K562 (cell line): ENCODE measurements at regions not wholly inside any gene's neighbourhood (a gene's known extent, or its start where the extent isn't known, plus 50 kb on each side); places are given as distances from the start of the nearest gene placed in this dataset.

Source experiments
- ATAC-seq: fragments of 200-7000 bp; cut with Tn5 transposase; 3 replicates; pipeline ENCODE4 v1.9.1; 2020; ENCODE audit warnings: moderate library complexity
- BruUV-seq: library from RNA; stranded (reverse); fragments of 400-500 nt; replicated peaks from 2 replicates; lab custom pipeline; 2021; lab: Mats Ljungman, UMichigan
- CTCF ChIA-PET: fragments of 300-600 bp; formaldehyde crosslinking; extraction: SDS; loops from one replicate; lab custom pipeline; 2021; ENCODE audit warnings: low intra/inter-chr PET ratio; lab: Yijun Ruan, JAX
- POLR2A ChIA-PET: fragments of 300-600, 350-650 bp; sonication (Branson Sonifier 250); formaldehyde crosslinking; extraction: SDS; loops from one replicate; lab custom pipeline; 2021; ENCODE audit warnings: antibody characterized with exemption, inconsistent platforms; lab: Yijun Ruan, JAX
- DNase-seq, 4 experiments: peaks; one replicate each; pipeline versions ENCODE4 v3.0.0 to v3.0.0-alpha.2; 2011 to 2018; ENCODE audit warnings: low spot score in 3 of 4, mixed read lengths in 3 of 4; ENCODE audit errors: extremely low read depth in 1 of 4
- FAIRE-seq: peaks from 2 replicates; lab custom pipeline; 2011; peaks lifted over from hg19 to GRCh38; lab: Jason Lieb, UNC
- H2AFZ ChIP-seq: 2 replicates; pipeline ENCODE4 v1.6.0; 2011; ENCODE audit warnings: low read depth, low read length, control low read depth, inconsistent platforms
- H3K27ac ChIP-seq: fragments of 200-600 bp; 3 replicates; pipeline ENCODE4 v1.8.0; 2011; ENCODE audit warnings: low read depth, mild to moderate bottlenecking, control low read depth, inconsistent platforms, low read length, moderate library complexity, mixed read lengths; ENCODE audit errors: extremely low read depth
- H3K27me3 ChIP-seq, 2 experiments: fragments of 300-600 bp in 1 of 2; 2 replicates in 1 of 2; 3 replicates in 1 of 2; pipeline versions ENCODE4 v1.6.0 to v1.8.0; 2011; ENCODE audit warnings: inconsistent platforms in 2 of 2, low read length in 2 of 2, mild to moderate bottlenecking in 1 of 2, mixed read lengths in 1 of 2, moderate library complexity in 1 of 2; ENCODE audit not compliant: control insufficient read depth in 2 of 2, insufficient read depth in 2 of 2
- H3K36me3 ChIP-seq: fragments of 300-600 bp; 3 replicates; pipeline ENCODE4 v1.8.0; 2011; ENCODE audit warnings: mild to moderate bottlenecking, low read length, inconsistent platforms; ENCODE audit not compliant: control insufficient read depth, insufficient read depth
- H3K4me1 ChIP-seq, 2 experiments: fragments of 200-600 bp in 1 of 2; replicated peaks in 1 of 2; 2 replicates in 1 of 2; 3 replicates in 1 of 2; pipeline versions ENCODE4 v1.5.1 to v1.8.0; 2011; ENCODE audit warnings: inconsistent platforms in 2 of 2, low read length in 2 of 2, mild to moderate bottlenecking in 1 of 2, mixed read lengths in 1 of 2, moderate library complexity in 1 of 2; ENCODE audit not compliant: control insufficient read depth in 2 of 2, insufficient read depth in 2 of 2
- H3K4me2 ChIP-seq: 2 replicates; pipeline ENCODE4 v1.6.1; 2011; ENCODE audit warnings: low read length, control low read depth, inconsistent platforms, mixed read lengths; ENCODE audit not compliant: insufficient read depth
- H3K4me3 ChIP-seq: fragments of 200-600 bp; sonication (generic), shearing (Covaris generic); 2 replicates; pipeline ENCODE4 v1.5.1; 2016; ENCODE audit warnings: control low read depth, inconsistent platforms
- H3K79me2 ChIP-seq: fragments of 200-600 bp; 3 replicates; pipeline ENCODE4 v1.8.0; 2011; ENCODE audit warnings: low read length, inconsistent platforms; ENCODE audit not compliant: control insufficient read depth, insufficient read depth
- H3K9ac ChIP-seq, 2 experiments: 2 replicates each; pipeline versions ENCODE4 v1.6.0 to v1.6.1; 2011; ENCODE audit warnings: low read depth in 2 of 2, low read length in 2 of 2, control low read depth in 1 of 2, inconsistent platforms in 1 of 2, mild to moderate bottlenecking in 1 of 2, mixed read lengths in 1 of 2; ENCODE audit not compliant: insufficient read depth in 1 of 2
- H3K9me1 ChIP-seq: one replicate; pipeline ENCODE4 v1.6.0; 2011; ENCODE audit warnings: inconsistent platforms, mild to moderate bottlenecking, low read length, moderate library complexity; ENCODE audit not compliant: control insufficient read depth, insufficient read depth
- H3K9me3 ChIP-seq: replicated peaks from 2 replicates; pipeline ENCODE4 v1.5.1; 2011; ENCODE audit warnings: low read depth, low read length, inconsistent platforms; ENCODE audit not compliant: control insufficient read depth, insufficient read depth
- H4K20me1 ChIP-seq: replicated peaks from 2 replicates; pipeline ENCODE4 v1.6.1; 2011; ENCODE audit warnings: low read length, inconsistent platforms, mixed read lengths; ENCODE audit not compliant: control insufficient read depth, insufficient read depth
- CAMTA2 ChIP-seq: fragments of 250-450 bp; sonication (Bioruptor Pico); conservative IDR thresholded peaks from 2 replicates; pipeline ENCODE4 v1.5.1; 2022
- IRF2 ChIP-seq: sonication (generic); formaldehyde crosslinking; IDR thresholded peaks from 2 replicates; pipeline ENCODE4 v1.8.1; 2022; ENCODE audit warnings: mild to moderate bottlenecking, missing genetic modification reagents
- NELFE ChIP-seq: IDR thresholded peaks from 2 replicates; pipeline ENCODE4 v1.6.1; 2011; ENCODE audit warnings: mild to moderate bottlenecking; ENCODE audit not compliant: insufficient read depth, insufficient read length
- NR2C1 ChIP-seq, 2 experiments: fragments of 450-650 bp; IDR thresholded peaks; 2 replicates each; pipeline ENCODE4 v1.6.1; 2017; ENCODE audit warnings: mild to moderate bottlenecking in 2 of 2, antibody characterized with exemption in 1 of 2, inconsistent platforms in 1 of 2, missing compliant biosample characterization in 1 of 2, missing genetic modification characterization in 1 of 2
- PTBP1 ChIP-seq: fragments of 200-400 bp; formaldehyde crosslinking; IDR thresholded peaks from 2 replicates; pipeline ENCODE4 v1.6.1; 2017; ENCODE audit warnings: low read depth, low read length
- SIN3A ChIP-seq, 2 experiments: fragments of 150-350 bp in 1 of 2; IDR thresholded peaks; 2 replicates each; pipeline ENCODE4 v1.6.1; 2011 to 2016; ENCODE audit warnings: borderline replicate concordance in 2 of 2, low read depth in 2 of 2, low read length in 2 of 2, mild to moderate bottlenecking in 2 of 2, moderate library complexity in 2 of 2; ENCODE audit not compliant: control insufficient read depth in 1 of 2
- SMAD3 ChIP-seq: fragments of 450-650 bp; formaldehyde crosslinking; conservative IDR thresholded peaks from 2 replicates; pipeline ENCODE4 v1.4.0; 2020; ENCODE audit warnings: mild to moderate bottlenecking
- TGIF2 ChIP-seq: sonication (generic); formaldehyde crosslinking; IDR thresholded peaks from 2 replicates; pipeline ENCODE4 v1.8.1; 2022; ENCODE audit warnings: mild to moderate bottlenecking, missing genetic modification reagents, moderate library complexity
- ZBTB8A ChIP-seq: fragments of 450-650 bp; IDR thresholded peaks from 2 replicates; pipeline ENCODE4 v1.6.1; 2018; ENCODE audit warnings: mild to moderate bottlenecking, moderate library complexity; ENCODE audit not compliant: partially characterized antibody
- ZNF239 ChIP-seq: fragments of 250-450 bp; sonication (Bioruptor Pico); IDR thresholded peaks from 2 replicates; pipeline ENCODE4 v1.4.0; 2020; ENCODE audit warnings: mild to moderate bottlenecking
- ZNF717 ChIP-seq: fragments of 250-450 bp; sonication (Bioruptor Pico); IDR thresholded peaks from 2 replicates; pipeline ENCODE4 v1.5.0; 2021
- WGBS: fragments of 100-300 bp; shearing (Covaris generic); methylation state at CpG from one replicate; pipeline ENCODE4 v1.1.6; 2016; ENCODE audit warnings: low coverage, mixed read lengths; ENCODE audit not compliant: insufficient coverage; ENCODE audit errors: missing lambda C conversion rate; 5-methylcytosine and 5-hydroxymethylcytosine counted together
- in situ Hi-C: fragments of 300-500 bp; cut with MboI; formaldehyde crosslinking; loops from 4 replicates; pipeline ENCODE4 v1.15.0; 2018; ENCODE audit warnings: inconsistent platforms, mixed read lengths
- intact Hi-C: fragments of 100-400 bp; cut with micrococcal nuclease; formaldehyde crosslinking; loops from 2 replicates; pipeline ENCODE4 v1.14.2; 2022
- TF ChIP-seq, protein P1 (sequence below): fragments of 450-650 bp; IDR thresholded peaks from 2 replicates; pipeline ENCODE4 v1.6.1; 2017; ENCODE audit warnings: antibody characterized with exemption, mild to moderate bottlenecking
- TF ChIP-seq, protein P2 (sequence below): fragments of 250-450 bp; sonication (Bioruptor Pico); IDR thresholded peaks from 2 replicates; pipeline ENCODE4 v1.8.0; 2021; ENCODE audit warnings: moderate library complexity, mild to moderate bottlenecking, inconsistent platforms

DNA sequence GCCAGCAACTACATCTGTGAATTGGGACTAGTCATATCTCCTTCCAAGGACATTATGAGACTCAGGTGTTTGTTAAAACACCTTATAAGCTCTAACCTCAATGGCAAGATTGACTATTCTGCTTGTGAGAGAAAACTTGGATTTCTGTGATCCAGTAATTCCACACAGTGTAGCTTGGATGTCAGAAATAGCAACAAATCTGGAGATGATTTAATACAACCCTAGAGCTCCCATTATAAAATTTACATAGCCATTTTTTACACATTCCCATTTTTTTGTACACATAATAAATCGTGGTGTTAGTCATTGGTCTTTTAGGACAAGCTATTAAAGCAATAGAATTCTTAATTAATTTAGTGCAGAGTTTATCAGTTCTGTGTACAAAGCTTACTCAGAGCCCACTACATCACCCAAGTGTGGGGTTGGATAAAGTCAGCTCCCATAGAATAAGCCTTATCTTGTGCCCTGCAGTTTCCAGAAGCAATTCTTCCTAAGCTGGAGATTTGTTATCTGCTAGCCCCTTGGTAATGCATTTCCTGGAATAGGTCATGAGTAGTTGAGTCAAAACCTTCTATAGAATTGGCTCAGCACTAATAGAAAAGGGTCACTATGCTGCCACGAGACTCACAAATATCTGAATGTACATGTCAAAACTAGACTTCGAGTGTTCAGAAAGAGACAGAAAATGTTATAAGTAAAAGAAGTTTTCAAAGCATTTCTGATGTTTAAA, 434.0 kb upstream of the RUNX1 start (continued):
- TF ChIP-seq PTBP1 (no peak), SMAD3 (no peak; the same call in 1 of the 2 replicates), SIN3A (IDR thresholded peaks at IDR 0.05; ENCODE audit: borderline replicate concordance in 2 of 2, control insufficient read depth in 1 of 2, low read depth in 2 of 2, low read length in 2 of 2) (no peak), TGIF2 (CRISPR knock-in tag) (no peak), CAMTA2 (CRISPR knock-in tag) (no peak), NELFE (no peak), ZNF717 (CRISPR knock-in tag) (no peak), ZNF239 (0 out of 2 replicates have a peak, but pooled peaks have one; percentile 14), NR2C1 (IDR thresholded peaks at IDR 0.05) (peak; percentile 35; the same call in 1 of the 2 replicates), NR2C1 (tag; IDR thresholded peaks at IDR 0.05) (peak; percentile 81), IRF2 (CRISPR knock-in tag) (no peak), ZBTB8A (no peak)

DNA sequence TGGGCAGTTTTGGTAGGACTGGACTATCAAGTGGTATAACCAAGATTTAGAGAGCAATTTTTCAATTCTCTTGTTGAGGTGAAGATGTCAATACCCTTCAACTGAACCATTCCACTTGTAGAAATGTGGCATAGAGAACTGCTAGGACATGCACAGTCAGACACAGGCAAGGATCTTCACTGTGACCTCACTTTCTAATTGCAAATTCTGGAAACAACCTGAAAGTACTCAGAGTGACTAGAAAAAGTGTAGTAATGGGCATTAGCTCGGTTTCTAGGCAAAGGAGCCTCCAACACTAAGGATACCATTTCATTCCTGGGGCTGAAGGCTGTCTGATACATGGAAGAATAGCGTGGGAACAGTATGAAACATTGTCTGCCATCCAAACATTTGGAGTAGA, 433.0 kb upstream of the RUNX1 start:
- CTCF ChIA-PET = no interaction called here
- POLR2A ChIA-PET = interaction anchor here (1.2 kb wide), 1 partner anchor 407 kb away, joined by 3 read pairs; no protein-coding TSS in a partner anchor
- TF ChIP-seq, protein P1, sequence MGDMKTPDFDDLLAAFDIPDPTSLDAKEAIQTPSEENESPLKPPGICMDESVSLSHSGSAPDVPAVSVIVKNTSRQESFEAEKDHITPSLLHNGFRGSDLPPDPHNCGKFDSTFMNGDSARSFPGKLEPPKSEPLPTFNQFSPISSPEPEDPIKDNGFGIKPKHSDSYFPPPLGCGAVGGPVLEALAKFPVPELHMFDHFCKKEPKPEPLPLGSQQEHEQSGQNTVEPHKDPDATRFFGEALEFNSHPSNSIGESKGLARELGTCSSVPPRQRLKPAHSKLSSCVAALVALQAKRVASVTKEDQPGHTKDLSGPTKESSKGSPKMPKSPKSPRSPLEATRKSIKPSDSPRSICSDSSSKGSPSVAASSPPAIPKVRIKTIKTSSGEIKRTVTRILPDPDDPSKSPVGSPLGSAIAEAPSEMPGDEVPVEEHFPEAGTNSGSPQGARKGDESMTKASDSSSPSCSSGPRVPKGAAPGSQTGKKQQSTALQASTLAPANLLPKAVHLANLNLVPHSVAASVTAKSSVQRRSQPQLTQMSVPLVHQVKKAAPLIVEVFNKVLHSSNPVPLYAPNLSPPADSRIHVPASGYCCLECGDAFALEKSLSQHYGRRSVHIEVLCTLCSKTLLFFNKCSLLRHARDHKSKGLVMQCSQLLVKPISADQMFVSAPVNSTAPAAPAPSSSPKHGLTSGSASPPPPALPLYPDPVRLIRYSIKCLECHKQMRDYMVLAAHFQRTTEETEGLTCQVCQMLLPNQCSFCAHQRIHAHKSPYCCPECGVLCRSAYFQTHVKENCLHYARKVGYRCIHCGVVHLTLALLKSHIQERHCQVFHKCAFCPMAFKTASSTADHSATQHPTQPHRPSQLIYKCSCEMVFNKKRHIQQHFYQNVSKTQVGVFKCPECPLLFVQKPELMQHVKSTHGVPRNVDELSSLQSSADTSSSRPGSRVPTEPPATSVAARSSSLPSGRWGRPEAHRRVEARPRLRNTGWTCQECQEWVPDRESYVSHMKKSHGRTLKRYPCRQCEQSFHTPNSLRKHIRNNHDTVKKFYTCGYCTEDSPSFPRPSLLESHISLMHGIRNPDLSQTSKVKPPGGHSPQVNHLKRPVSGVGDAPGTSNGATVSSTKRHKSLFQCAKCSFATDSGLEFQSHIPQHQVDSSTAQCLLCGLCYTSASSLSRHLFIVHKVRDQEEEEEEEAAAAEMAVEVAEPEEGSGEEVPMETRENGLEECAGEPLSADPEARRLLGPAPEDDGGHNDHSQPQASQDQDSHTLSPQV = 0 out of 2 replicates have a peak, but pooled peaks have one; percentile 12
- TF ChIP-seq, protein P2, sequence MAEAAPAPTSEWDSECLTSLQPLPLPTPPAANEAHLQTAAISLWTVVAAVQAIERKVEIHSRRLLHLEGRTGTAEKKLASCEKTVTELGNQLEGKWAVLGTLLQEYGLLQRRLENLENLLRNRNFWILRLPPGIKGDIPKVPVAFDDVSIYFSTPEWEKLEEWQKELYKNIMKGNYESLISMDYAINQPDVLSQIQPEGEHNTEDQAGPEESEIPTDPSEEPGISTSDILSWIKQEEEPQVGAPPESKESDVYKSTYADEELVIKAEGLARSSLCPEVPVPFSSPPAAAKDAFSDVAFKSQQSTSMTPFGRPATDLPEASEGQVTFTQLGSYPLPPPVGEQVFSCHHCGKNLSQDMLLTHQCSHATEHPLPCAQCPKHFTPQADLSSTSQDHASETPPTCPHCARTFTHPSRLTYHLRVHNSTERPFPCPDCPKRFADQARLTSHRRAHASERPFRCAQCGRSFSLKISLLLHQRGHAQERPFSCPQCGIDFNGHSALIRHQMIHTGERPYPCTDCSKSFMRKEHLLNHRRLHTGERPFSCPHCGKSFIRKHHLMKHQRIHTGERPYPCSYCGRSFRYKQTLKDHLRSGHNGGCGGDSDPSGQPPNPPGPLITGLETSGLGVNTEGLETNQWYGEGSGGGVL (CRISPR knock-in tag) = no peak

More for the DNA sequence above, 433.0 kb upstream of the RUNX1 start:
- DNase-seq (no peak), ATAC-seq (no peak), FAIRE-seq (no peak)
- in situ Hi-C loops = no loop called here
- 38% methylated on average over 2 of the region's 2 CpGs for WGBS
- Histone ChIP-seq H3K79me2 (no peaks in the 10 kb centered on the region), H3K27me3 (no peaks in the 10 kb centered on the region), H4K20me1 (no peaks in the 10 kb centered on the region), H2AFZ (0 out of 2 replicates have a peak overlapping the region, but pooled peaks have one; percentile 30), H3K27ac (no peak overlapping the region; the same call in 2 of the 3 replicates), H3K36me3 (no peaks in the 10 kb centered on the region), H3K4me2 (no peak overlapping the region), H3K4me3 (no peak overlapping the region), H3K9me1 (no peaks in the 10 kb centered on the region), H3K9me3 (no peaks in the 10 kb centered on the region; the same call in 1 of the 2 replicates), H3K4me1 (peaks cover 16 to 54% of the 10 kb centered on the region in 2 experiments), H3K9ac (no peak overlapping the region)
- intact Hi-C loops = no loop called here
- no TSS peak for BruUV-seq
